Superior temporal gyrus (tissue), 1 donor: ENCODE measurements at regions not wholly inside any gene's neighbourhood (a gene's known extent, or its start where the extent isn't known, plus 50 kb on each side); places are given as distances from the start of the nearest gene placed in this dataset.
"Not testable (repeated sequence)": the region's sequence is repeated elsewhere in the genome, so short reads cannot be mapped to it uniquely, and the experiment has no call there.

Experiments used
- DNase-seq: peaks from one replicate; pipeline ENCODE4 v3.0.0-alpha.2; 2016; ENCODE audit errors: extremely low spot score

- DNase-seq: no peak
Measured at GRCh38 chr3:187852842-187853730, 107.8 kb upstream of the BCL6 start.

- DNase-seq: no peak
Measured at GRCh38 chr3:187855131-187855530, 109.9 kb upstream of the BCL6 start.

GRCh38 chr3:187856555-187856954 is 111.3 kb upstream of the BCL6 start:
- DNase-seq: no peak

DNA sequence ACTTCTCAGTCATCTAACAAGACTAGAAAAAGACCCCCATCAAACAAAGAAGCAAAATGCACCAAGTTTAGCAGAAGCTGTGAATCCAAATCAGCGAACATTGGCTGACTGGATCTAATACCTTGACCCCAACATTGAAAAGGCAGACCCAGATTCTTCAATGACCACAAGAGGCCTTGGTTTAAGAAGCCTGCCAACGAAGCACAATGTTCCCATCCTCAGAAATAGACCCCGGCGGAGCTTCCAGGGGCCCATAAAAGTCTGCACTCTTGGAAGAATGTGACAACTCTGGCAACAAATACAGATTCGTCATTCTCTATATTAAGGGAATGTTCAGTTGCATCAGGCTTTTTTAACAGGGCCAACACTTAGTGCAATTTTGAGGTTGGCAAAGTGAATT is 112.8 kb upstream of the BCL6 start:
- no peak for DNase-seq

DNA sequence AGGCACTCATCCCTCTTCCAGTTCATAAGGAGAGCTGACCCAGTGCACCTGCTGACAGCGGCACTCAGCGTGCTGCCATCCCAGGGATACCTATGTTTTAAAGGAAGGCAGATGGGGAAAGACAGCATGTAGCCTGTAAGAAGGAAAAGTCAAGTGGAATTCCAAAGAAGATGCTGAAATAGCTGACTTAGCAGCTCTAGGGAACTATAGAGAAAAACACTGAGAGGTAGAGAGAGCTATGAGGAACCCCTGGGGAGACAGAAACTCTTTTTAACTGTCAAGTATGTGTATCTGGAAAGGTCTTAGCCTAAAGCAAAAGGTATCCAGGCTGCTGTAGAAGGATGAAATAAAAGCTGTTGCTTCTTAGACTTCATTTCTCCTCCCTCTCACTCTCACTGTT is 113.4 kb upstream of the BCL6 start:
- no peak for DNase-seq

GRCh38 chr3:187862701-187863277 is 117.5 kb upstream of the BCL6 start:
- DNase-seq: not testable (repeated sequence)

DNA sequence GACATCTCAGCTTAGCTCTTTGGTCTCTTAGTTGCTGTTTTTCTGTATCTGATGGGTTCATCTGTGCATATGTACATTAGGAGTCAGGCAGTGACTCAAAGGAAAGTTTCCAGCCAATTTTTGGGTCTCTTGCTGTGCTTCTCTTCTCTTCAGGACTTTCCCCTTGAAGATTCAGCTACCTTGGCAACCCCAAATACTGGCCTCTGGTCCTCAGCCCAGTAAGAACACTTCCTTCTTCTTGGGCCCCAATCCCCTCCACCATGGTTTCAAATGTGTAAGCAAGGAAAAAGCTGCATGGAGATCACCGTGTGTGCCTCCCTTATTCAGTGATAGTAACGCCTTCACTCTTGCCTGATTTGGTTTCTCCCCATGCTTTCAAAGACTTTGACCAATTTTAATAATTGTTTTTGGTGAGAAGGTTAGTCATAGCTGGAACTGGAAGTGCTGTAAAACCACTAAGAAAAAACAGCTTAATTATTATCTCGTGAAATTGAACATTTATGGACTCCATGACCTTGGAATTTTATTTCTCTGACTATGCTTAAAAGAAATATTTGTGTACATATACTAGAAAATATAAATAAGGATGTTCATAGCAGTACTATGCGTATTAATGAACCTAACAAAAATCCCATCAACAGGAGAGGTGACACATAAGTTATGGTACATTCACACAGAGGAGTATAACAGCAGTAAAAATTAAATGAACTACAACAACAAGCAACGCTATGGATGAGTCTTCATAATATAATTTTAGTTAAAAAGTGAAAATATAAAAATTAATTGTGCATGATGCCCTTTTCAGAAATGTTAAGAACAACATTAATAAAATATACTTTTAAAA is 125.3 kb upstream of the BCL6 start:
- no peak for DNase-seq

GRCh38 chr3:187871204-187871591 is 125.9 kb upstream of the BCL6 start:
- DNase-seq: no peak

DNA sequence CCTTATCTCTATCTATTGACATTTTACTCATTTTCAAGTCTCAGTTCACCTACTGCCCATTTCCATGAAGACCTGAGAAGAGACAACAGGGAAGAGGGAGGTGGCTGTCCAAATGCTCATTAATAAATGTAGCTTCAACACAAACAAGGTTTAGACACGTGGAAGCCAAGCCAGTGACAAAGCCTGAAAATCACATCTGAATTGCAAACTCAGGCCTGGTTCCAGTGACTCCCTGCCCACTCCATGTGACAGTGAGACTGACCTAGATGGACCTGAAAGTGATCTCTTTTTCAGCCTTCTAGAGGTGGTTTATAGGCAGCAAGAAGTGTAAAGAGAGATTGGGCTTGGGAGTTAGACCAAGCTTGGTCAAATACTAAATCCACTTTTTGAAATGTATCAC is 126.6 kb upstream of the BCL6 start:
- no peak for DNase-seq

GRCh38 chr3:187873843-187874242 is 128.6 kb upstream of the BCL6 start:
- DNase-seq: no peak

DNA sequence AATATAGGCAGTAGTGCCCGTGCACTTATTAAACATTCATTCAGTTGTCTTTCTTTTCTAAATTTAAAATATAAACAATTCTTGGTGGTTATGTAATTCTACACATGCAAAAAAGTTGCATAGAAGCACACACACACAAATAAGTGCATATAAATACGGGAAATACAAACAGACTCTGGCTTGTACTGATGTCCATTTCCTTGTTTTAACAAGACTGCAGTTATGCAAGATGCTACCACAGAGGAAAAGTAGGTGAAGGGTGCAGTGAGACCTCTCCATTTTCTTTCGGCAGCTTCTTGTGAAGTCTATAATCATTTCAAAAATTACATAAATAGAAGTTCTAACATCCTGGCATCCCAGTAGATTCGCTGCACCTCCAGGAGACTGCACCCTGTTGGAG is 130.6 kb upstream of the BCL6 start:
- DNase-seq: no peak

DNA sequence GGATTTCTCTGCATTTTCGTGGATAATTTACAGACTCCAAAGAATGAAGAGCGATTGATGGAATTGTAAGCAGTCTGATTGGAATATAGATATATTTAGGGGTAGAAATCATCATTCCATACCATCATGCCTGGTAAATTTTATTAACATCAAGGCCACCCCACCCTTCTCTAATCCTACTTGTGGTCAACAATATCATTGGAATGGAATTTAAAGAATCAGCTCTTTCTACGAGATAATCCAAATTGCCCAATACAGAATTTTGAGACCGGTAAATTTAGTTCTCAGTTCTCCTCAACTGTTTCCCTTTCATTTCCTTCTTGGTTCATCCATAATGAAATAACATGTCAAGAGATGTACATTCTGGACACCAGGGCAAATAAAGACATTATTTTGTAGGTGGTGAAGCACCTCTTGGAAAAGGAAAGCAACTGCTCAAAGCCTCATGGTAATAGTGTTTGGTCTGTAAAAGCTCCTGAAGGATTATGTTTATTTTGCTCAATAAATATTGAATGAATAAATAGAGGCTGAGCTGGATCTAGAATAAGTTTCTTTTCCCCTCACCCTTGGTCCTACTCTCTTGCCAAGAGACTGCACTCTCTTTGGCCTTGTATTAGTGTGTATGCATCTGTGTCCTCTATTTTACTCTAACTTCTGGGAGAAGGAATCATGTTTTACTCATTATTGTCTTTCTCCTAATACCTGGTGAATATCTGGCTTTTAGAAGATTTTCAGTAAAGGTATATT is 133.7 kb upstream of the BCL6 start:
- DNase-seq: no peak

DNA sequence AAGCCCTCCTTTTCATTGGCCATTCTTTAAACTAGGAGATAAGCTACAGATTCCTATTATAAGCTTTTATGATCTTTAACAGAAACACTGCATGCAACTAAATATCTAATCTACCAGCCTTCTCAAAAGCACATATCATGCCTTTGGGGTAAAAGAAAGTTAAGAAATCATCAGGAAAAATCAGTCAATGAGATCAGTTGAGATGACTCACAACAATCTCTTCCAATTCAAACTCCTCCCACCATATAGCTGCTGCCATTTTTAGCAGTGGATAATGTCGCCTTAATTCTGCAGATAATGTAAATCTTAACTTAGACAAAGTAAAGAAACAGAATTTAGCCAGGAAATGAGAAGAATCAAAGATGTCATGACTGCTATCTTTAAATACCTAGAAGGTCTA is 135.2 kb upstream of the BCL6 start:
- DNase-seq: no peak

GRCh38 chr3:187880851-187881250 is 135.6 kb upstream of the BCL6 start:
- DNase-seq: no peak

- no peak for DNase-seq
Measured at GRCh38 chr3:187888701-187889100, 143.4 kb upstream of the BCL6 start.

DNA sequence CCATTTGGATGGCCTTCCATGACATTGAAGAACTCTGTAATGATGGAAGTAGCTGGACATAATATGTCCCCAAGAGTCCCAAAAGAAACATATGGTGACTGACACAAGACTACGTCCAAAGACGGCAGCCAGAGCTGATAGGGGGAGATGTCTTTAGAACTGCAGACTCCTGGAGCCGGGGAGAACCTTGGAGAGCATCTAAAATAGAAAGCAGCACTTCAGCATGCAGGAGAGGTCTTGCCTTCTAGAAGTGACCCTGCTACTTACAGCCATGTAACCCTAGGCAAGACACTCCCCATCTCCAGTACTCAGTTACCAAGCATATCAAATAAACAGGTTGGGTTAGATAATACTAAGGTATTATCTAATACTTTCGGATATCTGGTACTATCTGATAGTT is 143.8 kb upstream of the BCL6 start:
- DNase-seq: no peak

GRCh38 chr3:187889601-187890404 is 144.5 kb upstream of the BCL6 start:
- no peak for DNase-seq

DNA sequence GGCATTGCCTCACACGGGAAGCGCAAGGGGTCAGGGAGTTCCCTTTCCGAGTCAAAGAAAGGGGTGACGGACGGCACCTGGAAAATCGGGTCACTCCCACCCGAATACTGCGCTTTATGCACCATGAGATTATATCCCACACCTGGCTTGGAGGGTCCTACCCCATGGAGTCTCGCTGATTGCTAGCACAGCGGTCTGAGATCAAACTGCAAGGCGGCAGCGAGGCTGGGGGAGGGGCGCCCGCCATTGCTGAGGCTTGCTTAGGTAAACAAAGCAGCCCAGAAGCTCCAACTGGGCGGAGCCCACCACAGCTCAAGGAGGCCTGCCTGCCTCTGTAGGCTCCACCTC is 145.1 kb upstream of the BCL6 start:
- not testable (repeated sequence) for DNase-seq

DNA sequence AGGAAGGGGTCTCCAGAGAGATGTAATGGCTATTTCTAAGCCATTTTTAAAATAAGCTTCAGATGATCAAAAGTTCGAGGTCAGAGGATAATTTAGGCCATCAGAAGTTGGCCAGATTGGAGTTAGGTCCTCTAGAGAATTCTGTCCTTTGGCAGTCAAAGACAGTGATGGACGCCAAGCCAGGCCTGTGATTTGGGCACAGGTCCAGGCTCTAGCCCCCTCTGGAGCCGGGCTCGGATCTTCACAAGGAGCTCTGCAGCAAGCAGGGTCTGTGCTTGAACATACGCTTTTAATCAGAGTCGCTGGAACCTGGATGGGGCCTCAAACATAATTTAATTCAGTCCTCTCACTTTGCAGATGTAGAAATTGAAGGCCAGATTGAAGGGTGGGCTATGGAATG is 151.4 kb upstream of the BCL6 start:
- DNase-seq: no peak

- no peak for DNase-seq
Measured at GRCh38 chr3:187899246-187899645, 154.0 kb upstream of the BCL6 start.
